Keratinocyte (primary cell): ENCODE measurements at regions not wholly inside any gene's neighbourhood (a gene's known extent, or its start where the extent isn't known, plus 50 kb on each side); places are given as distances from the start of the nearest gene placed in this dataset.

Source experiments
- DNase-seq: peaks from one replicate; pipeline ENCODE4 v3.0.0-alpha.2; 2011; ENCODE audit warnings: low read depth, missing footprints, low spot score
- FAIRE-seq: peaks from 2 replicates; lab custom pipeline; 2011; peaks lifted over from hg19 to GRCh38; lab: Jason Lieb, UNC
- H2AFZ ChIP-seq: 2 replicates; pipeline ENCODE4 v1.6.0; 2012; ENCODE audit warnings: low read length, control low read depth, inconsistent platforms; ENCODE audit not compliant: control insufficient read depth
- H3K27ac ChIP-seq: 2 replicates; pipeline ENCODE4 v1.5.1; 2011; ENCODE audit warnings: low read length; ENCODE audit not compliant: control insufficient read depth, insufficient read depth
- H3K27me3 ChIP-seq: 3 replicates; pipeline ENCODE4 v1.6.0; 2011; ENCODE audit warnings: low read length; ENCODE audit not compliant: control insufficient read depth, insufficient read depth; ENCODE audit errors: extremely low read depth
- H3K36me3 ChIP-seq, 2 experiments: 2 replicates in 1 of 2; 3 replicates in 1 of 2; pipeline ENCODE4 v1.5.1; 2011; ENCODE audit warnings: low read length in 2 of 2, mild to moderate bottlenecking in 1 of 2; ENCODE audit not compliant: control insufficient read depth in 2 of 2, insufficient read depth in 2 of 2; ENCODE audit errors: extremely low read depth in 1 of 2
- H3K4me1 ChIP-seq: 3 replicates; pipeline ENCODE4 v1.5.1; 2011; ENCODE audit warnings: low read length; ENCODE audit not compliant: control insufficient read depth, insufficient read depth; ENCODE audit errors: extremely low read depth
- H3K4me2 ChIP-seq: 3 replicates; pipeline ENCODE4 v1.6.0; 2011; ENCODE audit warnings: low read depth, low read length; ENCODE audit not compliant: control insufficient read depth, insufficient read depth; ENCODE audit errors: extremely low read depth
- H3K4me3 ChIP-seq, 3 experiments: fragments of 200-600 bp in 1 of 3; sonication (generic) in 1 of 3; 2 replicates in 2 of 3; 3 replicates in 1 of 3; pipeline ENCODE4 v1.5.1; 2011 to 2016; ENCODE audit warnings: low read length in 3 of 3, mild to moderate bottlenecking in 3 of 3, control low read depth in 2 of 3, inconsistent platforms in 1 of 3, low read depth in 1 of 3, mixed read lengths in 1 of 3, mixed run types in 1 of 3, moderate library complexity in 1 of 3; ENCODE audit not compliant: control insufficient read depth in 2 of 3, insufficient read depth in 2 of 3; ENCODE audit errors: extremely low read depth in 1 of 3
- H3K79me2 ChIP-seq: 2 replicates; pipeline ENCODE4 v1.6.0; 2012; ENCODE audit warnings: low read length; ENCODE audit not compliant: control insufficient read depth, insufficient read depth
- H3K9ac ChIP-seq: 3 replicates; pipeline ENCODE4 v1.6.0; 2011; ENCODE audit warnings: low read length; ENCODE audit not compliant: control insufficient read depth, insufficient read depth; ENCODE audit errors: extremely low read depth
- H3K9me1 ChIP-seq: 3 replicates; pipeline ENCODE4 v1.6.0; 2011; ENCODE audit warnings: low read length; ENCODE audit not compliant: control insufficient read depth, insufficient read depth; ENCODE audit errors: extremely low read depth
- H3K9me3 ChIP-seq: 2 replicates; pipeline ENCODE4 v1.5.1; 2012; ENCODE audit warnings: low read depth, low read length; ENCODE audit not compliant: control insufficient read depth
- H4K20me1 ChIP-seq: 3 replicates; pipeline ENCODE4 v1.6.0; 2011; ENCODE audit warnings: low read length; ENCODE audit not compliant: control insufficient read depth, insufficient read depth; ENCODE audit errors: extremely low read depth
- EZH2 ChIP-seq: IDR thresholded peaks from one replicate; pipeline ENCODE4 v1.6.1; 2012; ENCODE audit warnings: inconsistent platforms, mild to moderate bottlenecking, low read length, moderate library complexity
- dilution Hi-C: fragments of 300-500 bp; cut with MboI; formaldehyde crosslinking; loops from one replicate; pipeline ENCODE4 v1.7.0; 2020; ENCODE audit warnings: low sequenced_read_pairs; ENCODE audit not compliant: extremely low pct_ligation_motif_present
- small RNA-seq, 3 experiments: library from RNA; depleted of rRNA; stranded (forward); fragments of <200 nt; gene quantifications; one replicate each; pipeline ENCODE3, GENCODE V24; 2012; ENCODE audit warnings: low read depth in 3 of 3, low replicate concordance in 1 of 3; ENCODE audit not compliant: insufficient read length in 3 of 3
- TF ChIP-seq, protein P1 (sequence below), 3 experiments: IDR thresholded peaks in 1 of 3; conservative IDR thresholded peaks in 1 of 3; optimal IDR thresholded peaks in 1 of 3; 2 replicates in 2 of 3; 3 replicates in 1 of 3; pipeline versions ENCODE3 to v1.5.1; 2011; ENCODE audit warnings: low read length in 3 of 3, mild to moderate bottlenecking in 3 of 3, moderate library complexity in 2 of 3, control low read depth in 1 of 3, inconsistent platforms in 1 of 3; ENCODE audit not compliant: insufficient read depth in 2 of 3; ENCODE audit errors: extremely low read depth in 1 of 3

DNA sequence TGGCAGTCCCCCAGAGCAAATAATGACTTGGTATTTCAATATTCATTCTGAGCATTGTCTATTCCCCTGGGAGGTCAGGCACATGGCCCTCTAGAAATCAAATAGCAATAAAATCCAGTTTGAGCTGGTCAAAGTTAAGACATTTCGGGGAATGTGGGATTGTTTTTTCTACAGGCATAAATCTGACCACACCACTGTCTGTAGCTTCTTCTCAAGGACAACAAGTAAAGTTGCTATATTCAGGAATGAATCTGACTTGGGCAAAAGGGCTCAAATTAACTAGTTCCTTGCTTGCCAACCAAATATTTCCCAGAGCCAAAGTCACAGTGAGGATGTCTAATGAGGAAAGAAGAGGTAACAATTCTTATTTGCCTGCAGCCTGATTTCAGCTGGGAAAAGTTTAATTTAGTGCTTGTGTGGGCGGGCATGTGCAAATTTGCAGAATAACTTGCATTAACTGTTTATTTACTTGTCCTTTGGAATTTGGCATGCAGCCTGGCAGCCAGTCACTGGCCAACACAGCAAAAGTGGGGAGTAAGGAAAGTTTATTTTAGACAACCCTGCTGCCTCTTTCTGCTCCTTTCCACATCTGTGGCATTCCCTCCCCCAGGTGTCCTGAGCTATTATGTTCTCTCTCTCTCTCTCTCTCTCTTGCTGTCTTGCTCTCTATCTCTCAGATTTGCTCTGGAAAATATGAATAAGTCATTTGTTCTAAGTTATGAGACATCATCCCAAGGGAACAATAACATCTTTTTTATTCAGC lies 51.2 kb upstream of the ARHGAP20 start:
- TF ChIP-seq, protein P1, sequence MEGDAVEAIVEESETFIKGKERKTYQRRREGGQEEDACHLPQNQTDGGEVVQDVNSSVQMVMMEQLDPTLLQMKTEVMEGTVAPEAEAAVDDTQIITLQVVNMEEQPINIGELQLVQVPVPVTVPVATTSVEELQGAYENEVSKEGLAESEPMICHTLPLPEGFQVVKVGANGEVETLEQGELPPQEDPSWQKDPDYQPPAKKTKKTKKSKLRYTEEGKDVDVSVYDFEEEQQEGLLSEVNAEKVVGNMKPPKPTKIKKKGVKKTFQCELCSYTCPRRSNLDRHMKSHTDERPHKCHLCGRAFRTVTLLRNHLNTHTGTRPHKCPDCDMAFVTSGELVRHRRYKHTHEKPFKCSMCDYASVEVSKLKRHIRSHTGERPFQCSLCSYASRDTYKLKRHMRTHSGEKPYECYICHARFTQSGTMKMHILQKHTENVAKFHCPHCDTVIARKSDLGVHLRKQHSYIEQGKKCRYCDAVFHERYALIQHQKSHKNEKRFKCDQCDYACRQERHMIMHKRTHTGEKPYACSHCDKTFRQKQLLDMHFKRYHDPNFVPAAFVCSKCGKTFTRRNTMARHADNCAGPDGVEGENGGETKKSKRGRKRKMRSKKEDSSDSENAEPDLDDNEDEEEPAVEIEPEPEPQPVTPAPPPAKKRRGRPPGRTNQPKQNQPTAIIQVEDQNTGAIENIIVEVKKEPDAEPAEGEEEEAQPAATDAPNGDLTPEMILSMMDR (optimal IDR thresholded peaks at IDR 0.05 in 1 of 3, IDR thresholded peaks at IDR 0.05 in 1 of 3, conservative IDR thresholded peaks at IDR 0.05 in 1 of 3; ENCODE audit: extremely low read depth in 1 of 3, insufficient read depth in 2 of 3, low read length in 3 of 3): no peak
- TF ChIP-seq EZH2: no peak
- no peak overlapping the region for H3K4me2 ChIP-seq
- no peak overlapping the region for H3K9ac ChIP-seq
- H3K9me1 ChIP-seq: no peaks in the 10 kb centered on the region
- FAIRE-seq: no peak
- no peaks in the 10 kb centered on the region for H3K79me2 ChIP-seq
- H3K27ac ChIP-seq: no peak overlapping the region
- no peaks in the 10 kb centered on the region for H3K9me3 ChIP-seq
- H4K20me1 ChIP-seq: no peaks in the 10 kb centered on the region
- H3K4me1 ChIP-seq: no peaks in the 10 kb centered on the region
- H2AFZ ChIP-seq: no peak overlapping the region
- no peak for DNase-seq
- no peaks in the 10 kb centered on the region for H3K36me3 ChIP-seq
- H3K27me3 ChIP-seq: no peaks in the 10 kb centered on the region
- dilution Hi-C loops: no loop called here
- H3K4me3 ChIP-seq: no peak overlapping the region

DNA sequence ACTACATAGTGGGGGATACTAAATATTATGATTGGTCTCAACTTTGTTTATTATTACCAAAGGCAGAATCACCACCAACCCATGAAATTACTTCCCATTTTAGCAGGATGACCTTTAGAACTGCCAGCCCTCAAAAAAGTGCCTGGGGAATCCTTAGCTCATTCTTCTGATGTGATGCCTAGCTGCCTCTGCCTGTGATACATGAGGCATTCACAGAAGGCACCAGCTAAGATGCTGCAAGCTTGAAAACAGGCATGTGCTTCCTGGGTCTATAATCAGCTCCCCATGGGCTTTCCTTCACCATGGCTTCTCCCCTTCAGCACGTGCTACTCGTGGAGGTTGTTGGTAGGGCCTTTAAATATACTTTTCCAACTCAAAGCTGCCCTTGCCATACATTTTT lies 50.4 kb upstream of the ARHGAP20 start:
- no peaks in the 10 kb centered on the region for H3K27me3 ChIP-seq
- H3K27ac ChIP-seq: no peak overlapping the region
- FAIRE-seq (no peak), DNase-seq (no peak)
- no peak for TF ChIP-seq EZH2
- TF ChIP-seq, protein P1 (optimal IDR thresholded peaks at IDR 0.05 in 1 of 3, IDR thresholded peaks at IDR 0.05 in 1 of 3, conservative IDR thresholded peaks at IDR 0.05 in 1 of 3; ENCODE audit: extremely low read depth in 1 of 3, insufficient read depth in 2 of 3, low read length in 3 of 3): no peak
- H3K9ac ChIP-seq: no peak overlapping the region
- H3K4me1 ChIP-seq: no peaks in the 10 kb centered on the region
- H3K9me1 ChIP-seq: no peaks in the 10 kb centered on the region
- H2AFZ ChIP-seq: no peak overlapping the region
- H3K4me2 ChIP-seq: no peak overlapping the region
- H4K20me1 ChIP-seq: no peaks in the 10 kb centered on the region
- no peaks in the 10 kb centered on the region for H3K9me3 ChIP-seq
- H3K79me2 ChIP-seq: no peaks in the 10 kb centered on the region
- no peak overlapping the region for H3K4me3 ChIP-seq
- dilution Hi-C loops: no loop called here
- no peaks in the 10 kb centered on the region for H3K36me3 ChIP-seq

Small RNA genes in the stretch of these regions (small RNA-seq; reads per million reads assigned to genes)
- gene AP002963.1 (0 reads per million in 3 experiments), gene RNA5SP350 (0 reads per million in 3 experiments)
